AG04450 (cell line): ENCODE measurements at regions not wholly inside any gene's neighbourhood (a gene's known extent, or its start where the extent isn't known, plus 50 kb on each side); places are given as distances from the start of the nearest gene placed in this dataset.

Experiments used
- CTCF ChIA-PET: fragments of 300-600, 350-600 bp; formaldehyde crosslinking; extraction: SDS; loops from one replicate; lab custom pipeline; 2022; ENCODE audit warnings: antibody characterized with exemption, inconsistent platforms; lab: Charles Lee
- POLR2A ChIA-PET: fragments of 350-600 bp; formaldehyde crosslinking; extraction: SDS; loops from one replicate; lab custom pipeline; 2021; ENCODE audit warnings: antibody characterized with exemption, inconsistent platforms; lab: Yijun Ruan, JAX
- DNase-seq: peaks from one replicate; pipeline ENCODE4 v3.0.0-alpha.2; 2011; ENCODE audit warnings: low read depth, low spot score
- H3K27ac ChIP-seq: one replicate; pipeline ENCODE4 v1.5.1; 2012; ENCODE audit warnings: low read depth, low read length, control low read depth
- H3K27me3 ChIP-seq: one replicate; pipeline ENCODE4 v1.6.0; 2012; ENCODE audit warnings: low read length; ENCODE audit not compliant: control insufficient read depth, insufficient read depth
- H3K4me3 ChIP-seq: 2 replicates; pipeline ENCODE4 v1.5.1; 2011; ENCODE audit warnings: mild to moderate bottlenecking, low read depth, low read length, control low read depth
- H3K9me3 ChIP-seq: 2 replicates; pipeline ENCODE4 v1.5.1; 2012; ENCODE audit warnings: low read length; ENCODE audit not compliant: control insufficient read depth, insufficient read depth
- TF ChIP-seq, protein P1 (sequence below): IDR thresholded peaks from 2 replicates; pipeline ENCODE4 v1.5.1; 2011; ENCODE audit warnings: low read depth, low read length, control low read depth, inconsistent platforms

DNA sequence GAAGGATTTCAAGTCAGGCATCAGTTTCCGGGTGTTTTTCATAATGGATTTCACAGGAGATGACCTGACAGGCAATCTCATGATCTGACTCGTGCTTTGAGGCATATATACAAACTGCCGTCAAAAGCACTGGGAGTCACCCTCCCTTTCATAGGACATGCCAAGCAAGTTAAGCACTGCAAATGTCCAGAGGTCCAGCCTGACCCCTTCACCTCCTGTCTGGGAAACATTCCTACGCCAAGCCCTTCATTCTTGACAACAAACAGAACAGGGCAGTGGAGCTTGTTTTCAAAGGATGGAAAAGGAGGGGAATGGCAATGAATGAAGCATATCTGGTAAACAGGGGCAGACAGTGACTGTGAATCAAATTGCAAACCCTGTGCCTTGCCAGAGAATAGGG is 963.6 kb downstream of the BCL11A start:
- ChIA-PET POLR2A (no interaction called here), CTCF (no interaction called here)
- DNase-seq = no peak
- H3K27ac ChIP-seq = no peak overlapping the region
- H3K9me3 ChIP-seq = peaks cover 2% of the 10 kb centered on the region; the same call in 1 of the 2 replicates
- no peaks in the 10 kb centered on the region for H3K27me3 ChIP-seq
- H3K4me3 ChIP-seq = no peak overlapping the region
- TF ChIP-seq, protein P1, sequence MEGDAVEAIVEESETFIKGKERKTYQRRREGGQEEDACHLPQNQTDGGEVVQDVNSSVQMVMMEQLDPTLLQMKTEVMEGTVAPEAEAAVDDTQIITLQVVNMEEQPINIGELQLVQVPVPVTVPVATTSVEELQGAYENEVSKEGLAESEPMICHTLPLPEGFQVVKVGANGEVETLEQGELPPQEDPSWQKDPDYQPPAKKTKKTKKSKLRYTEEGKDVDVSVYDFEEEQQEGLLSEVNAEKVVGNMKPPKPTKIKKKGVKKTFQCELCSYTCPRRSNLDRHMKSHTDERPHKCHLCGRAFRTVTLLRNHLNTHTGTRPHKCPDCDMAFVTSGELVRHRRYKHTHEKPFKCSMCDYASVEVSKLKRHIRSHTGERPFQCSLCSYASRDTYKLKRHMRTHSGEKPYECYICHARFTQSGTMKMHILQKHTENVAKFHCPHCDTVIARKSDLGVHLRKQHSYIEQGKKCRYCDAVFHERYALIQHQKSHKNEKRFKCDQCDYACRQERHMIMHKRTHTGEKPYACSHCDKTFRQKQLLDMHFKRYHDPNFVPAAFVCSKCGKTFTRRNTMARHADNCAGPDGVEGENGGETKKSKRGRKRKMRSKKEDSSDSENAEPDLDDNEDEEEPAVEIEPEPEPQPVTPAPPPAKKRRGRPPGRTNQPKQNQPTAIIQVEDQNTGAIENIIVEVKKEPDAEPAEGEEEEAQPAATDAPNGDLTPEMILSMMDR = no peak

- DNase-seq = no peak
- CTCF ChIA-PET = no interaction called here
- no peak overlapping the region for H3K4me3 ChIP-seq
- TF ChIP-seq, protein P1 = no peak
- POLR2A ChIA-PET = no interaction called here
- no peaks in the 10 kb centered on the region for H3K27me3 ChIP-seq
- H3K9me3 ChIP-seq = peaks cover 2% of the 10 kb centered on the region; the same call in 1 of the 2 replicates
- no peak overlapping the region for H3K27ac ChIP-seq
Measured at GRCh38 chr2:59588286-59588685, 965.2 kb downstream of the BCL11A start.

DNA sequence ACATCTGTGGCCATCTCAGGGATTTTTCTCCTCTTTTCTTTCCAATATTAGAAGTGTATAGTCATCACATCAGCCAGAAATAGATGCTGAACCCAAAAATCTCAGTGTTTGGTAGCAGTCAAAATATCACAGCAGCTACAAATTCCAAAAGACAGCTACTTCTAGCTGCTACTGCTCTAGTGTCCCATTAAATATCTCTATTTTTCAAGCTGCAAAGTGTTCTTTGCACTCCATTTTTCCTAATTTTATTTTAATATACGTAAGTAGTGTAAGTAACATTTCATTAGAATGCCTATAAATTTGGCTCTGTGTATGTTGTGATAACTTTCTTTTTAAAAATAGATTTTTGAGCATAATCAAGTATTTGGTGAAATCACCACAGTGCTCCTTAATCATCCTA is 967.3 kb downstream of the BCL11A start:
- TF ChIP-seq, protein P1 = no peak
- DNase-seq = no peak
- Histone ChIP-seq H3K4me3 (no peak overlapping the region), H3K27ac (no peak overlapping the region), H3K27me3 (no peaks in the 10 kb centered on the region), H3K9me3 (peaks cover 2% of the 10 kb centered on the region; the same call in 1 of the 2 replicates)
- POLR2A ChIA-PET = no interaction called here
- CTCF ChIA-PET = no interaction called here

DNA sequence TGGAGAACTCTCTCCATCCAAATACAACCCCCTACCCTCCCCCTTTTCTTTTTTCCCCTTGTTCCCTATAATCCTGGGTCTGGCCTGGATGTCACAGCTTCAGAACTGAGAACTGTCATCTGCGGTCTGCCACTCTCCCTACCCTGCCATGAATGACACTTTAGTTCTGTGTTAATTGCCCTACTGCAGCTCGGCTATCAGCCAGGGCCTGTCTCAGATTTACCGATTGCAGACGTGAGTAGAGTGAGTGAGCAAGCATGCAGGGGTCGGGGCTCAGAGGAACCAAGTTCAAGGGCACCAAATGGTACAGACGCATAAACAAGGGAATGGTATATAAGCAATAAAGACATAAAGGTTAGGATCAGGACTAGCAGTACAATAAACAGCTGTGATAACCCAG is 967.8 kb downstream of the BCL11A start:
- Histone ChIP-seq H3K27ac (no peak overlapping the region), H3K4me3 (no peak overlapping the region), H3K9me3 (peaks cover 2% of the 10 kb centered on the region; the same call in 1 of the 2 replicates), H3K27me3 (no peaks in the 10 kb centered on the region)
- no peak for DNase-seq
- ChIA-PET CTCF (interaction anchor here (1.2 kb wide), 1 partner anchor 964 kb away, joined by 3 read pairs; no protein-coding TSS in a partner anchor), POLR2A (no interaction called here)
- TF ChIP-seq, protein P1 = no peak

GRCh38 chr2:59584958-59585357 is 968.5 kb downstream of the BCL11A start:
- Histone ChIP-seq H3K9me3 (peaks cover 2% of the 10 kb centered on the region; the same call in 1 of the 2 replicates), H3K4me3 (no peak overlapping the region), H3K27ac (no peak overlapping the region), H3K27me3 (no peaks in the 10 kb centered on the region)
- DNase-seq = no peak
- ChIA-PET CTCF (interaction anchor here (1.2 kb wide), 1 partner anchor 965 kb away, joined by 3 read pairs; no protein-coding TSS in a partner anchor), POLR2A (no interaction called here)
- TF ChIP-seq, protein P1 = no peak
